ENCODE measurements at regions not wholly inside any gene's neighbourhood (a gene's known extent, or its start where the extent isn't known, plus 50 kb on each side); places are given as distances from the start of the nearest gene placed in this dataset.

DNA sequence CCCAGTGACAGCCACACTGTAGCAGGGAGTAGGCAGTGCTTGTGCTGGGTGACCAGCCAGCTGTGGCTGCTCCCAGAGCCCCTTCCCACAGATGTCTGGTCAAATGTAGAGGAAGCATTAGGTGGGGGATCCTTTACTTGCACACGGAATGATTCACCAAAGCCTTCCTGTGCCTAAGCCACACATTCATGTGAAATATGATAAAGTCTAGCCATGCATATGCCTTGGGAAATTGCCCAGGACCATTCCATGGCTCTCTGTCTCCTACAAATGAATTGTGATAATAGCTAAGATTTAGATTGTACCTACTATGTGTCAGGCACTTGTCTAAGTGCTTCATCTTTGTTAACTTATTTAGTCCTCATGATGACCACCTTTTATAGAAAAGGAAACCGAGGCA, 217.5 kb upstream of the E2F8 start:
- Histone ChIP-seq H3K79me2 (ENCODE audit: control insufficient read depth, insufficient read depth, low read length) (no peaks in the 10 kb centered on the region), H3K4me3 (ENCODE audit: control extremely low read depth in 1 of 5, extremely low read depth in 1 of 5, insufficient read depth in 1 of 5, low read depth in 2 of 5, low read length in 4 of 5) (no peak overlapping the region), H2AFZ (ENCODE audit: insufficient read depth, low read depth, low read length, poor library complexity, severe bottlenecking) (no peak overlapping the region), H3K9ac (ENCODE audit: low read length) (no peak overlapping the region), H4K20me1 (ENCODE audit: control insufficient read depth, insufficient read depth, low read length, poor library complexity, severe bottlenecking) (no peaks in the 10 kb centered on the region), H3K27ac (ENCODE audit: low read length in 2 of 2) (no peak overlapping the region), H3K4me2 (replicated peaks; ENCODE audit: low read depth, low read length, poor library complexity, severe bottlenecking) (no peak overlapping the region), H3K9me3 (ENCODE audit: control extremely low read depth in 1 of 3, control insufficient read depth in 2 of 3, insufficient read depth in 1 of 3, low read length in 2 of 3) (no peaks in the 10 kb centered on the region), H3K27me3 (replicated peaks in 1 of 4; ENCODE audit: control extremely low read depth in 1 of 4, control insufficient read depth in 3 of 4, insufficient read depth in 4 of 4, low read length in 3 of 4) (peaks cover 0 to 5% (median 0%) of the 10 kb centered on the region in 4 experiments), H3K4me1 (ENCODE audit: control insufficient read depth in 2 of 2, insufficient read depth in 2 of 2, low read length in 2 of 2) (no peaks in the 10 kb centered on the region), H3K36me3 (replicated peaks in 1 of 2; ENCODE audit: control extremely low read depth in 1 of 2, control insufficient read depth in 1 of 2, extremely low read depth in 1 of 2, insufficient read depth in 2 of 2, low read length in 1 of 2) (no peaks in the 10 kb centered on the region)
- ChIA-PET POLR2A (no interaction called here), CTCF (no interaction called here)
- Mint-ChIP-seq H3K4me1 (peaks cover 3% of the 10 kb centered on the region), H3K4me3 (no peak overlapping the region), H3K27ac (no peak overlapping the region), H3K9me3 (ENCODE audit: insufficient read depth) (no peaks in the 10 kb centered on the region), H3K27me3 (peaks cover 4% of the 10 kb centered on the region)
- intact Hi-C loops (cut with micrococcal nuclease): no loop called here
- ATAC-seq (ENCODE audit: low read depth) (no peak), DNase-seq (no peak)
- TF ChIP-seq CTCF (IDR thresholded peaks at IDR 0.05) (no peak), EZH2 (IDR thresholded peaks at IDR 0.05; ENCODE audit: borderline replicate concordance, insufficient read depth, low read depth, low read length, poor library complexity, severe bottlenecking) (no peak)
- no CpG with 5 or more reads among the region's 2 CpGs for WGBS (ENCODE audit: insufficient coverage)

DNA sequence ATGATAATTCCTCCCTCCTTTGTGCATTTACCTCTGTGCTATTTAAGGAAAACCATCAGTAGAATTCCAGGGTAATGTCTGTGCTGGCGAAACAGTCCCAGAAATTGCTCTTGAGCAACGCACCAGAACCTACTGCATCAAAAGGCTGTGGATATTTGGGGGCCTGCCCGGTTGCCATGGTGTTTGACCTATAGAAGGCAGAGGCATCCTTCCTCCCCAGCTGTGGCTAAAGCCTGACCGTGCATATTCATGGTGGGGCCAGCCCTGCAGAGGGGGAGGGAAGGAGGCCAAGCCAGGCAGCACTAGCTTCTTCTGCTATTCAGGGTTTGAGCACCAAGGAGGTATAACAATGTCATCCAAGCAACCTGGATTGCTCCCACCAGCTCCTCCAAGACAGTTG, 215.0 kb upstream of the E2F8 start:
- H3K27ac ChIP-seq (ENCODE audit: low read length in 2 of 2): no peak overlapping the region
- H3K9ac ChIP-seq (ENCODE audit: low read length): no peak overlapping the region
- Mint-ChIP-seq H3K27me3 (peaks cover 8% of the 10 kb centered on the region), H3K27ac (no peak overlapping the region), H3K4me3 (no peak overlapping the region), H3K4me1 (peaks cover 3% of the 10 kb centered on the region), H3K9me3 (ENCODE audit: insufficient read depth) (no peaks in the 10 kb centered on the region)
- H3K4me3 ChIP-seq (ENCODE audit: control extremely low read depth in 1 of 5, extremely low read depth in 1 of 5, insufficient read depth in 1 of 5, low read depth in 2 of 5, low read length in 4 of 5): no peak overlapping the region
- POLR2A ChIA-PET: no interaction called here
- ATAC-seq (ENCODE audit: low read depth): no peak
- H3K4me2 ChIP-seq (replicated peaks; ENCODE audit: low read depth, low read length, poor library complexity, severe bottlenecking): no peak overlapping the region
- CTCF ChIA-PET: interaction anchor here (1.2 to 1.3 kb wide), 2 partner anchors 10 kb away, joined by 3 to 4 read pairs; no protein-coding TSS in a partner anchor
- WGBS (ENCODE audit: insufficient coverage): 71% methylated on average over 3 of the region's 4 CpGs
- peaks cover 0 to 5% (median 0%) of the 10 kb centered on the region in 4 experiments for H3K27me3 ChIP-seq (replicated peaks in 1 of 4; ENCODE audit: control extremely low read depth in 1 of 4, control insufficient read depth in 3 of 4, insufficient read depth in 4 of 4, low read length in 3 of 4)
- H3K9me3 ChIP-seq (ENCODE audit: control extremely low read depth in 1 of 3, control insufficient read depth in 2 of 3, insufficient read depth in 1 of 3, low read length in 2 of 3): peaks cover 0 to 4% (median 0%) of the 10 kb centered on the region in 3 donors
- intact Hi-C loops (cut with micrococcal nuclease): no loop called here
- H4K20me1 ChIP-seq (ENCODE audit: control insufficient read depth, insufficient read depth, low read length, poor library complexity, severe bottlenecking): no peaks in the 10 kb centered on the region
- no peak for TF ChIP-seq EZH2 (IDR thresholded peaks at IDR 0.05; ENCODE audit: borderline replicate concordance, insufficient read depth, low read depth, low read length, poor library complexity, severe bottlenecking)
- TF ChIP-seq CTCF (IDR thresholded peaks at IDR 0.05): no peak
- no peak overlapping the region for H2AFZ ChIP-seq (ENCODE audit: insufficient read depth, low read depth, low read length, poor library complexity, severe bottlenecking)
- no peaks in the 10 kb centered on the region for H3K36me3 ChIP-seq (replicated peaks in 1 of 2; ENCODE audit: control extremely low read depth in 1 of 2, control insufficient read depth in 1 of 2, extremely low read depth in 1 of 2, insufficient read depth in 2 of 2, low read length in 1 of 2)
- no peaks in the 10 kb centered on the region for H3K4me1 ChIP-seq (ENCODE audit: control insufficient read depth in 2 of 2, insufficient read depth in 2 of 2, low read length in 2 of 2)
- DNase-seq: no peak
- no peaks in the 10 kb centered on the region for H3K79me2 ChIP-seq (ENCODE audit: control insufficient read depth, insufficient read depth, low read length)

Data from B cell (primary cell).